HG02759 (cell line): ENCODE measurements at regions not wholly inside any gene's neighbourhood (a gene's known extent, or its start where the extent isn't known, plus 50 kb on each side); places are given as distances from the start of the nearest gene placed in this dataset.

Experiments used
- ATAC-seq: cut with Tn5 transposase; IDR thresholded peaks from one replicate; pipeline ENCODE4 v1.9.1; 2021; ENCODE audit warnings: mild to moderate bottlenecking, moderate library complexity; ENCODE audit not compliant: unreplicated experiment

GRCh38 chr11:113584371-113584770 is 109.2 kb upstream of the DRD2 start:
- ATAC-seq, result no peak

- no peak for ATAC-seq
Measured at GRCh38 chr11:113581713-113582112, 106.5 kb upstream of the DRD2 start.

GRCh38 chr11:113579292-113579940 is 104.2 kb upstream of the DRD2 start:
- no peak for ATAC-seq

- no peak for ATAC-seq
Measured at GRCh38 chr11:113578715-113579250, 103.6 kb upstream of the DRD2 start.

GRCh38 chr11:113578033-113578380 is 102.8 kb upstream of the DRD2 start:
- ATAC-seq, result no peak

- ATAC-seq, result no peak
Measured at GRCh38 chr11:113577356-113578032, 102.3 kb upstream of the DRD2 start.

GRCh38 chr11:113574586-113574985 is 99.4 kb upstream of the DRD2 start:
- ATAC-seq, result no peak

- no peak for ATAC-seq
Measured at GRCh38 chr11:113574171-113574570, 99.0 kb upstream of the DRD2 start.

GRCh38 chr11:113572136-113572735 is 97.0 kb upstream of the DRD2 start:
- no peak for ATAC-seq

- no peak for ATAC-seq
Measured at GRCh38 chr11:113571531-113571930, 96.3 kb upstream of the DRD2 start.

GRCh38 chr11:113570906-113571305 is 95.7 kb upstream of the DRD2 start:
- no peak for ATAC-seq

- ATAC-seq, result no peak
Measured at GRCh38 chr11:113569391-113569790, 94.2 kb upstream of the DRD2 start.

- ATAC-seq, result no peak
Measured at GRCh38 chr11:113568566-113568965, 93.4 kb upstream of the DRD2 start.

- ATAC-seq, result no peak
Measured at GRCh38 chr11:113567867-113568544, 92.8 kb upstream of the DRD2 start.

GRCh38 chr11:113567097-113567496 is 91.9 kb upstream of the DRD2 start:
- ATAC-seq, result no peak

GRCh38 chr11:113564527-113565130 is 89.4 kb upstream of the DRD2 start:
- no peak for ATAC-seq

GRCh38 chr11:113563766-113564526 is 88.7 kb upstream of the DRD2 start:
- ATAC-seq, result no peak

GRCh38 chr11:113562981-113563461 is 87.8 kb upstream of the DRD2 start:
- ATAC-seq, result no peak

GRCh38 chr11:113562576-113562975 is 87.4 kb upstream of the DRD2 start:
- ATAC-seq, result no peak

GRCh38 chr11:113557926-113558325 is 82.7 kb upstream of the DRD2 start:
- no peak for ATAC-seq
